Stimulated activated CD4-positive, alpha-beta T cell treated with anti-CD3 and anti-CD28 coated beads, Interleukin-2, amount 100 ng/mL, for 24 hours (primary cell): ENCODE measurements at regions not wholly inside any gene's neighbourhood (a gene's known extent, or its start where the extent isn't known, plus 50 kb on each side); places are given as distances from the start of the nearest gene placed in this dataset.

ENCODE experiments used
- DNase-seq, 2 donors: peaks; one replicate each; pipeline ENCODE4 v3.0.0-alpha.2; 2020

DNA sequence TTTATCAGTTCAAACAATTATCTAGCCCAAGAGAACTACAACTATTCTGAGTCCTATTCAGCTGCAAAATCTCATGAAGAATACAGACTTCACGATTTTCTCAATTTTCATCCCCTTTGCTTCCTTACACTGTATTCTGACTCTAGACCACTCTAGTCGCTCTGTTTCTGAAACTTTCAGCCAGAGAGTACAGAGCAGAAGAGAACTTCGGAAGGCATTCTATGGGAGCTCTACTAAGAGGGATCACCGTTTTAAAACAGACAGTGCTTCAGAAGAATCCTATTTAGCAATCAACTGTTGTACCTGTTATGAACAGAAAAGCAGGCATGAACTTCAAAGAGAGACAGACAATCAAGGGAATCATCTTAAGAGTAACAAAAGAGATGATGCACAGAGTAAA lies 419.4 kb downstream of the SHQ1 start:
- no peak for DNase-seq

DNA sequence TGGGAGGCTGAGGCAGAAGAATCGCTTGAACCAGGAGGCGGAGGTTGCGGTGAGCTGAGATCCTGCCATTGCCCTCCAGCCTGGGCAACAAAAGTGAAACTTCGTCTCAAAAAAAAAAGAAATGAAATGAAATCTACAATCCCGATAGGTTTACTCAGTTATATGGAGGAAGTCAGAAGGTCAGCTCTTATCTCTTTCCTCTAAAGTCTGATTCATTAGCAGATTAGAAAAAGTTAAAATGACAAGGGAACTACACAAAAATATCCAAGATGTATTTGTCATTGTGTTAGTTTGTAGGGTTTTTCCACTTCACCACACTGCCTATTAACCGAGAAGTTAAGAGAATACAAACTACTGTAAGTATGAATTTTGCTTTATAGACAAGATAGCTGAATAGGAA lies 420.6 kb downstream of the SHQ1 start:
- no peak for DNase-seq

DNA sequence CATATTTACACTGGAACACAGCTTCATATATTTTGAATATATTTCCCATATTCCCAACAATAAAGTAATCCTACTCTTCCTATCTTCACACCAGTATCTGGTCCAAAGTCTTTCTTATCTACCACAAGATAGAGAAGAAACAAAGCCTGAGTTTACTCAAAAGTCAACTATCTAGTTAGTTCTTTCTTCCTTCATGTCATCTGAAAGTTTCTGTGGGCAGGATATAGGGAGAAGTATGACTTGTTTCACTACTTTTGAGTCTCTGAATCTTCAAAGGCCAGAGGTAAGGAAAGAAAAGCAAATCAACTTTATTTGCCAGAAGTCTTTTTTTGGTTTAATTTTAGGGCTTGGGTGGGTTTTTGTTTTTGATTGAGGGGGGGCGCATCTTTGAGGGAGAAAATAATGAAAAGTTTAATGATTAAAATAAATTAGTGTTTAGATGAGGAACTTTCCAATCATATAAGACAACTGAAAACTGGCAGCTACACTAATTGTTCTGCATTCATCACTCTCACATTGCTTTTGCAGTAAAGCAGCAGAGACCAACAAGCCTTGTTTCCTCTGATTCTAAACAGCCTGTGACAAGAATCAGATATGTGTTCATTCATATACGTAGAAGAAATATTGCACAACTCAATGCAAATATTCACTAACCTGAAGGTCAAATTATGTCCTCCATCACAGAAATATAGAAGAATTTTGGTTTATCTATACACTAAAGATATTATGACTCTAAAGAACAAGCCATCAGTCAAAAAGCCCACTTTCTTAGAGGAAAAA lies 421.4 kb downstream of the SHQ1 start:
- no peak for DNase-seq

DNA sequence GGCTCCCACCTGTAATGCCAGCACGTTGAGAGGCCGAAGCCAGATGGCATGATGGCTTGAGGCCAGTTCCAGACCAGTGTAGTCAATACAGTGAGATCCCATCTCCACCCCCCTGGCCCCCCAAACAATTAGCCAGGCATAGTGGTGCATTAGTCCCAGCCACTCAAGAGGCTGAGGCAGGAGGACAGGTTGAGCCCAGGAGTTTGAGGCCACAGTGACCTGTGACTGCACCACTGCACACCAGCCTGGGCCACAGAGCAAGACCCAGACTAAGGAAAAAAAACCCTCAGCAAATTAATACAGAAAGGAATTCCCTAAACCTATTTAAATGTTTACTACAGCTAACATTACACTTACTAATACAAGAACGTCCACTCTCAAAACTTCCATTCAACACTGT lies 424.6 kb downstream of the SHQ1 start:
- no peak for DNase-seq

- DNase-seq: no peak
Measured at GRCh38 chr3:72421786-72422185, 426.5 kb downstream of the SHQ1 start.

- no peak for DNase-seq
Measured at GRCh38 chr3:72421126-72421525, 427.1 kb downstream of the SHQ1 start.

- DNase-seq: no peak
Measured at GRCh38 chr3:72418856-72419255, 429.4 kb downstream of the SHQ1 start.

DNA sequence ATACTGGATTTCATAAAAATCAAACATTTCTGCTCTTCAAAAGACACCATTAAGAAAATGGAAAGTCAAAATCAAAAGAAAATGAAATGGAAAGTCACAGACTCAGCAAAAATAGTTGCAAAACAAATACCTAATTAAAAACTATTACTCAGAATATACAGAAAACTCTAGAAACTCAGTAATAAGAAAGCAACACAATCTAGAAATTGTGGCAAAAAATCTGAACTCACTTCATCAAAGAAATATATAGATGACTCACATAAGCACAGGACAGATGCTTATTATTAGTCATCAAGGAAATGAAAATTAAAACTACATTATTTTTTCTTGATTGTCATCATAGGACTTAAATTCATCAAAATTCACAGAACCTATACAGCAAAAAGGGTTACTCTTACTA lies 430.0 kb downstream of the SHQ1 start:
- DNase-seq: no peak

DNA sequence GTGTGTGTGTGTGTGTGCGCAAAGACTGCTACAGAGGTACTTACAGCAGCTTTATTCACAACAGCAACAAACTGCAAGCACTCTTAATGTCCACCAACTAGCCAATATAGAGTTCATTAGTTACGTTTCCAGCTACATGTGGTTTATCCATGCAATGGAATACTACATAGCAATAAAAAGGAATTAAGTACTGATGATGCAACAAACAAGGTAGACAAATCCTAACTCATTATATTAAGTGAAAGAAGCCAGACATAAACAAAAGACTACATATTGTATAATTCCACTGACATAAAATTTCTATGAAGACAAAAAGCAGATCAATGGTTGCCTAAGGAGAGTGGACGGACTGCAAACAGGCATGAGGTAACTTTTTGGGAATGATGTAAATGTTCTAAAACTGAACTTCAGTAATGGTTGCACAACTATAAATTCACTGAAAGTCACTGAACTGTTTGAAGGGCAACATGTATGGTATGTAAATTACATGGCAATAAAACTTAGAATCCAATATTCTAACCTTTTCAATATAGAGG lies 433.7 kb downstream of the SHQ1 start:
- no peak for DNase-seq

GRCh38 chr3:72413228-72413627 lies 435.0 kb downstream of the SHQ1 start:
- no peak for DNase-seq

DNA sequence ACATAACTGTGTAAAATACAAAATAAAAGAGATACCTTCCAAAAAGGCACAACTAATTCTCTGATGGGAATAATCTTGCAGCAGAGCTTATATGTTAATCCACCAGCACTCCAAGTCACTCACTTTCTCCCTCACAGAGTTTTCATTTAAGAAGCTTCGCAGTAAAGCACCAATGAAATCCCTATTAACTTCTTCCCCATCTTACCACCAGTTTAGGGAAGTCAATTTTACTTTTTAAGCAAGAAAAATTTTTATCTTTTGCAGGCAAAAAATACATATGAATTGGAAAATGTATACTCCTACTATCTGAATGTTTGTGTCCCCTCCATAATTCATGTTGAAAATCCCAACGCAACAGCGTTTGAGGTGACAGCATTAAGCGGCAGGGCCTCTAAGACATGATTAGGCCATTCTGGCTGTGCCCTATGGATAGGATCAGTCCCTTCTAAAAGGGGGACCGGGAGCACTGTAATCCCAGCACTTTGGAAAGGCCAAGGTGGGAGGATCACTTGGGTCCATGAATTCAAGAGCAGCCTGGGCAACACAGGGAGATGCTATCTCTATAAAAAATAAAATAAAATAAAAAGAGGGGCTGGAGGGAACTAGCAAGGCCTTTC lies 435.8 kb downstream of the SHQ1 start:
- DNase-seq: no peak

GRCh38 chr3:72411843-72412242 lies 436.4 kb downstream of the SHQ1 start:
- no peak for DNase-seq

- DNase-seq: no peak
Measured at GRCh38 chr3:72411126-72411525, 437.1 kb downstream of the SHQ1 start.

DNA sequence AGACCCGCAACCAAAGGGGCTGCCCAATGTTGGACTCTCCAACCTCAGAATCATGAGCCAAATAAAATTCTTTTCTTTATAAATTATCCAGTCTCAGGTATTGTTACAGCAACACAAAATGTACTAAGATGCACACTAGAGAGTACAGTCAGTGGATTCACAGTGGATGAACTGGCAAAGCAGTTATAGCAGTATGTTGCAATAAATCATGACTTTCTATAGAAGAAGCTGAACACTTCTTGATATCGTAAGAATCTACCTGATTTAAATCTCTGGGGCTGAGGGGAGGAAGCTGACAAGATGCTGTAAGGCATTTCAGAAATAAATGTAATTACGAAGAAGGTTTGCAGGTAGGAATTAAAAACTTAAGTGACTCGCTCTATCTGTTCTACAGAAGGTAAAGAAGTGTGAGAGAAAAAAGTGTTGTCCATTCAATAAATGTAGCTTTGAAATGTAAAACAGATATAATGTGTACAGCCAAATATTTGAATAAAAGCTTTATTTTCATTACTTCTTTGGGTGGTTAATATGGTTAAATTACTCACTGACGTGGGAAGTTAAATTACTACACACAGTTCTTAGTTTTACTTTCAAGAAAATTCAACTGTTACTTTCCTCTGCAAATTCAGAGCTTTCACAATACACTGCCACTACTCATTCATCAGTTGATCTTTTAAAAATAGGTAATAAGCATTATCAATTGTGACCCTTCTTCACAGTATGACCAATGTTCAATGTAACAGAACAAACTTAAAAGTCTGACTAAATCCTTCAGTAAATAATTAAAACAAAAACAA lies 439.1 kb downstream of the SHQ1 start:
- DNase-seq: no peak

GRCh38 chr3:72407766-72408165 lies 440.5 kb downstream of the SHQ1 start:
- DNase-seq: no peak

DNA sequence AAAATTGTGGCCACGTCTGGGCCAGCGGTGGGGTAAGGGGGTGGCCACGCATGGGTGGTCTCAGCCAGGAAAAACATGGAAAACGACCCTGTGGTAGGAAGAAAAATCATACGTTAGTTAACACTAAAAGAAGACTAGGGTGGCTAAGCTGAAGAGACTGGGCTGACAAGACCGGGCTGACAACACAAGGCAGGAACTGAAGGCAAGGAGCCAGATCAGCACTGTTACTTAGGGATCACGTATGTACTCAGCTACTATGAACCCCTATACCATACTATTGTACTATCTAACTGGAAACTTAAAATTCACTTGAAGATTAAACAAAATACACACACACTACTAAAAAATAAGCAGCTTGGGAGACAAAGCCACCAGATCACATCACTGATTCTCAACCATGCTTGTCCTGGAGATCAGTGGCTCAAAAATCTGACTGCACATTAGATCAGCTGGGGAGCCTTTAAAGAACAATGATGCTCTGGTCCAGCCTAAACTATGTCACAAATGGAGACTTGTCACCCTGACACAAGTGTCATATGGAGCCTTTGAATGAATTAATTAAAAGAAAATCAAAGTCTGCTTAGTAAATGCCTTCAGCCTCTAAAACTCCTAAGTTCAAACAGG lies 442.2 kb downstream of the SHQ1 start:
- DNase-seq: no peak

GRCh38 chr3:72401005-72401545 lies 447.2 kb downstream of the SHQ1 start:
- no peak for DNase-seq

DNA sequence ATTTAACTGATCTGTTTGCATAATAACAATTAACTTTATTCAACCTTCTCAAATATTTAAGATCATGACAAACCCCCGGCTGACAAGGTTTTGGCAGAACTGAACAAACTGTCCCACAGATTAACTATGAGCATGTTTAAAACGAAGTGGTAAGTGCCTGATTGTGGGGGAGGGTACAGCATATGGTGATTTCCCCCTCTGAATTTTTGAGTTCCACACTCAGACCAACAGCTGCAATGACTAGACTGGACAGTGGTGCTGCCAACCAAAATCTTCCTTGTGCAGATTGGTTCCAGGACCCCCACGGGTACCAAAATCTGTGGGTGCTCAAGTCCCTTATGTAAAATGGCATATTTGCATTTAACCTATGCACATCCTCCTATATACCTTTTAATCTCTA lies 449.5 kb downstream of the SHQ1 start:
- DNase-seq: no peak

GRCh38 chr3:72397586-72397985 lies 450.7 kb downstream of the SHQ1 start:
- DNase-seq: no peak

GRCh38 chr3:72396899-72397298 lies 451.3 kb downstream of the SHQ1 start:
- DNase-seq: no peak

DNA sequence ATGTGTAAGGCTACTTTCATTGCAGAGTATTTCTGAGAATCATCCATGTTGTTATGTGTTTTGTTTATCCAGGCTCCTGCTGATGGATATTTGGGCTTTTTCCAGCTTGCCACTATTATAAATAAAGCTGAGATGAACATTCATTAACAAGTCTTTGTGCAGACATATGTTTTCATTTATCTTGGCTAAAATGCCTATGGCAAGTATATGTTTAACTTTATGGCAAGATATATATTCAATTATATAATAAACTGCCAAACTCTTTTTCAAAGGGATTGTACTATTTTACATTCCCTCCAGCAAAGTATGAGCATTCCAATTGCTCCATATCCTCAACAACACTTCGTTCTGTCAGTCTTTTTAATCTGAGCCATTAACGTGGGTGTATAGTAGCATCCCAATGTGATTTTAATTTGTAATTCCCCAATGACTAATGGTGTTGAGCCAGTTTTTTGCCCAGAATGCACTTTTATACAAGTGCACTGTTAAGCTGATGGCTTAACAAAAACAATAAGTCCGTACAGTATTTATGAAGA lies 452.4 kb downstream of the SHQ1 start:
- DNase-seq: no peak

GRCh38 chr3:72393455-72393854 lies 454.8 kb downstream of the SHQ1 start:
- no peak for DNase-seq

- no peak for DNase-seq
Measured at GRCh38 chr3:72391659-72392058, 456.6 kb downstream of the SHQ1 start.
